GM12892 (cell line): ENCODE measurements at regions not wholly inside any gene's neighbourhood (a gene's known extent, or its start where the extent isn't known, plus 50 kb on each side); places are given as distances from the start of the nearest gene placed in this dataset.

Experiments used
- POLR2A ChIP-seq: IDR thresholded peaks from 2 replicates; pipeline ENCODE4 v1.6.1; 2011; ENCODE audit warnings: low read depth, low read length, control low read depth
- TAF1 ChIP-seq: IDR thresholded peaks from 2 replicates; pipeline ENCODE4 v1.6.1; 2011; ENCODE audit warnings: low read depth, mild to moderate bottlenecking, control low read depth, low read length, borderline replicate concordance

DNA sequence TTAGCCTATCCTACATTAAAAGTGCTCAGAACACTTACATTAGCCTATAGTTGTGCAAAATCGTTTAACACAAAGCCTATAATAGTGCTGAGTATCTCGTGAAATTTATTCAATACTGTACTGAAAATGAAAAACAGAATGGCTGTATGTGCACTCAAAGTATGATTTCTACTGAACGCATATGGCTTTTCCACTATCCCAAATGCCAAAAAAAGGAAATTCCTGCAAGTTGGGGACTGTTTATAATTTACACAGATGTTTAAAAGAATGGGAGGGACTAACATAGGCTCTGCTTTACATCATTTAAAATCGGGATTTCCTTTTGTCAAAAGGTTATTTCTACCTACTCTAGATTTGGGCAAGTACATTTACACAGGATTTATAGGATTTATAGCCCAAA lies 101.4 kb upstream of the PELI1 start:
- TF ChIP-seq TAF1 = no peak
- TF ChIP-seq POLR2A = no peak
